ENCODE measurements at regions not wholly inside any gene's neighbourhood (a gene's known extent, or its start where the extent isn't known, plus 50 kb on each side); places are given as distances from the start of the nearest gene placed in this dataset.
"Not testable (repeated sequence)": the region's sequence is repeated elsewhere in the genome, so short reads cannot be mapped to it uniquely, and the experiment has no call there.

DNA sequence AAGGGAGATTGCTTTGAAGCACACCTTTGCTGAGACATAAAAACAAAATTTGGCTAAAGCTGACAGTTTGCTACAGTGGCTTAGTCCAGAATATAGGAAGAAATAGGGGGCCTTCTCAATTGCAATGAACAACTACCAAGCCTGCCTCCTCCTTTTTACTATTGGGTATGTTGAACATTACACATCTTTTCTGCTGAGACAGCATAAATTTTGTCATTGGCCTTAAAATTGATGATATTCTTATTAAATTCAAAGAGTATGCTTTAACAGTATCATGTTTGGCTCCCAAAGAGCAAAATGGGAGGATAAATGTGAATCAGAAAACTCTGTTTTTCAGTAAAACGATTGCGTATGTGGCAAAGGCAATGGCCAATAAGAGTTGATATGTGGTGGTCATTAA is 721.9 kb upstream of the IGFBP7 start:
- DNase-seq = no peak

DNA sequence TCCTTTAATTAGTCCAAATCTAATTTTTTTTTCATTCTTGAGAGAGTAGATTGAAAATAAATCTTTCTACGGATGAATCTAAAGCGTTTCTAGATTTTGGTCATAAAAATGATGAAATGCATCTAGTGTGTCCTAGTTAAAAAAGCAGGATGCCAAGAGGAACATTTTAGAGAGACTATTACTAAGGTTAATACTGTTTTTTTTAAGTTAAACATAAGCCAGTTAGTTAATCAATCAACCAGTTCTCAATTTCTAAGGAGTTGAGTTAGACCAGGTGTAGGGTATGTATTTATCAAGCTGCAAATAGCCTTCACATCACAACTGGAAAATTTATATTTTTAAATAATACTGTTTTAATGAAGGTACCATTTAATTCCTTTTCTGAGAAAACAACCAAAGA is 679.5 kb upstream of the IGFBP7 start:
- DNase-seq = no peak

DNA sequence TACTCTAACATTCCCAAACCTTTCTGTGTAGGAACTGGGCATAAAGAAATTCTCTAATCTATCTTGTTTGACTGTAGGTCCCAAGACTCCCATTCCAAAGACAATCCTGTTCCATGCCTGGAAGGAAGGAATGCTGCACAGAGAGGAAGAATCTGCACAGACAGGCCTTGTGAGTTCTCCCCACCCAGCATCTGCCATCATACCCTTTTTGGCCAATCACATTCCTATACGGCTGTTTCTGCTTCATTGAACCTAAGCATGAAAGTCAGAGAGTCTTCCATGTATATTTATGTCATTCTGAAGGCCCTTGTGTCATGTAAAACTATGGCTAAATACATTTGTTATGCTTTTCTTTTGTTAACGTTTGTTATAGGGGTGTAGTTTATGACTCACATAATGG is 667.7 kb upstream of the IGFBP7 start:
- DNase-seq = no peak

DNA sequence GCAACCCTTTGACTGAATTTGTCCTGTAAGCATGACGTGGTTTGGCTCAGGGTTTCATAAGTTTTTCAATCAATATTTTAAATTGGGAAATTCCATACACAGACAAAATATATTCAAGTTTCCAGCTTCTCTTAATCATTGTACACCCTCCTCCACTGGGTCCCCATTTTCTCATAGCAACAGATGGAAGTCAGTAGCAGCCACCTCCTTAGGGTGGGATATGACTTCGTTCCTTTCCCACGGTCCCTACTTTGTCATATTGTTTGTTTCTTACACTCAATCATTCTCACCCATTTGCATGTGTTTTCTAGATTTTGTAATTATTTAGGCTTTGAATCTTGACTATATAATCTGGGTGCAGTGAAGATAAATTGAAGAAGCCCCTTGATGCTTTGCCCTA is 664.5 kb upstream of the IGFBP7 start:
- no peak for DNase-seq

DNA sequence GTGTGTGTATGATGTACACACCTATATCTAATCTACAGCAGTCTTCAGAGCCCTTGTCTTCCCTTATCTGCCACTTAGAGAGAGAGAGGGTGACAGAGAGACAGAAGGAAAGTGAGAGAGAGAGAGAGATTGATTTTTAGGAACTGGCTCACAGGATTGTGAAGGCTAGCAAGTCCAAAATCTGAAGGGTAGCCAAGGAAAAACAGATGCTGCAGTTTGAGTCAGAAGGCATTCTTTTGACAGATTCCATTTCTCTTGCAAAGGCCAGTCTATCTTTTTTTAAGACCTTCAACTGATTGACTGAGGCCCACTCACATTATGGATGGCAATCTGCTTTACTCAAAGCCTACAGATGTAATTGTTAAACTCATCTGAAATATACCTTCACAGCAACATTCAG is 664.0 kb upstream of the IGFBP7 start:
- DNase-seq = no peak

DNA sequence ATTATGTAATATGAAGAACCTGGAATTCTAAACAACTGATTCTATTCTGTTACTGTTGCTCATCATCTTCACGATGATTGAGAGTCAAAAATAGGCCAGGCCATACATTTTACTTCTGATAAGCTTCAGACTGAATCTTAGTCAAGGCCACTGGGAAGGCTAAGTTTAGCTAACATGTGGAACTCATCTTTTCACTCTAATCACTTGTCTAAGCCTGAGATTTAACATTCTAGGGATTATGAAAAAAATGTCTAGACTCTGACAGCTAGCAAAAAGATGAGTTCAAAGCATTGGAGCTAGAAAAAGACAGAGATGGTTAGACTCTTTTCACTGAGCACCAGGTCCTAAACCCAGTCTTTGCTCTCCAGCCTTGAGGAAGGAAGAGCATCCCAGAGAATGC is 656.2 kb upstream of the IGFBP7 start:
- no peak for DNase-seq

DNA sequence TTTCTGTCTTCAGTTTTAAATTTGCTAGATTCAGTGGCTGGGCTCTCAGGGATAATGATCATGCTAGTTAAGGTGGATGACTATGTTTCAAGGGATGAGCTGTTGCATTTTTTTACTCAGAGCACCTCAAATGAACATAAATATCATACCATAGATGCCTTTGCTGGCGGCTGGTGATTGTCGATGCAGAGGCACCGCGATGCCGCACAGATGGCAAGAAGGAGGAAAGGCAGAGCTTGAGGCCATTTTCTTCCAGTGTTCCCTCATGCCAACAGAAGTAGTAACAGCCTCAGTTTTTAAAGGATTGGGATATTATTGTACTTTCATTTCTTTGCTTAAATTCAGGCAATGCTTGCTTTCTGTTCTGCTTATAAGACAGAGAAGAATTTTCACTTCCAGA is 654.7 kb upstream of the IGFBP7 start:
- no peak for DNase-seq

DNA sequence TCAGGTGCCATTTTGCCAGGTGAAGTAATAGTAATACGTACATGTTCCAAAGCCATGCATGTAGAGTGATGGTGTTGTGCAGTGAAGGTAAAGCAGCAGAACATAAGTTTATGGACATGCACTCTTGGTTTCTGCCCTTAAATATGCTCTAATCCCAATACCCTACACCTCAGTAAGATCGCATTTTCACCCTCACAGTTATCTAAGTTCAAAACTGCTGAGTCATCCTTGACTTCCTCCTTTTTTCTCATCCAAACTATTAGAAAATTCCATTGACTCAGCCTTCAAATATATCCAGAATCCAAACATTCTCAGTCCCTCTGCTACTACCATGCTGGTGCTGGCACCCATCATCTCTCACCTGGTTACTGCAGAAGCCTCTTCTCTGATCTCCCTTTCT is 652.9 kb upstream of the IGFBP7 start:
- DNase-seq = no peak

DNA sequence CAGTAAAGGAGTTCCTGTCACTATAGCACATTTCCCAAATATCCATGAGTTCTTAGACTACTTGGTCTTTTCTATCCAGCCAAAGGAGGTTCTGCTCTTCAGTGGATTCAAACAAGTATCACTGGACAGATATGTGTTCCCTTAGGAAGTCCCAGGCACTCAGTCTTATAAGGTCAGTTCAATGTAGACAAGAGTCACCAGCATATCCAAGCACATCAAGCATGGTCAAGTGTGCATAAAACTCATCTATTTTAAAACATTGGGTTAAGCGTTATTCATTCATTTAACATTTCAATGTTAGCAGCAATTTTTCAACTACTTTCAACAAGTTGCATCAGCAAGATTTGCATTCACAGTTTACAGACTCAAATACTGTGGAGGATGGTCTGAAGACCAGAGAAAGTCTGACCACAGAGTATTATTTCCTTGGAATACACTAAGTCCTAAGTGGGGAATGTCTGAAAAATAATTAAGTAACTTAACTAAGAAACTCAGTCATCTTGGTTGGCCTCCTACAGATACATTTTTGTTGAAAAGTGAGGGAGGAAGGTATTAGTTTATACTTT is 630.5 kb upstream of the IGFBP7 start:
- no peak for DNase-seq

DNA sequence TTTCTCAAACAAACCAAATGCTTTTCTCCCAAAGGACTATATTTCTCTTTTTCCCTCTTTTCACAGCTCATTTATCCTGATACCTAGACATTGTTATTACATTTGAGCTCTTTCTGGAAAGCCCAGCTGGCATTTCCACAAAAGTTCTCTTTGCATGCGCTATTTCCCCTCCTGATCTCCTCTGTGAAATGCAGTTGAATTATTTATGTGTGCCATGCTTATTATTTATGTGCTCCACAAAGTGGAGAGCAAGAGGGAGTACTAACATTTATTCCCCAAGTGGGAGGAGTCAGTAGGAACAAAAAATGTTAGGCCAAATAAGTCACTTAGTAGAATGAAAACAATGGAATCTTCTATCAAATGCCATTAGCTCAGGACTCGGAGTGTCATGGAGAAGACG is 626.6 kb upstream of the IGFBP7 start:
- no peak for DNase-seq

DNA sequence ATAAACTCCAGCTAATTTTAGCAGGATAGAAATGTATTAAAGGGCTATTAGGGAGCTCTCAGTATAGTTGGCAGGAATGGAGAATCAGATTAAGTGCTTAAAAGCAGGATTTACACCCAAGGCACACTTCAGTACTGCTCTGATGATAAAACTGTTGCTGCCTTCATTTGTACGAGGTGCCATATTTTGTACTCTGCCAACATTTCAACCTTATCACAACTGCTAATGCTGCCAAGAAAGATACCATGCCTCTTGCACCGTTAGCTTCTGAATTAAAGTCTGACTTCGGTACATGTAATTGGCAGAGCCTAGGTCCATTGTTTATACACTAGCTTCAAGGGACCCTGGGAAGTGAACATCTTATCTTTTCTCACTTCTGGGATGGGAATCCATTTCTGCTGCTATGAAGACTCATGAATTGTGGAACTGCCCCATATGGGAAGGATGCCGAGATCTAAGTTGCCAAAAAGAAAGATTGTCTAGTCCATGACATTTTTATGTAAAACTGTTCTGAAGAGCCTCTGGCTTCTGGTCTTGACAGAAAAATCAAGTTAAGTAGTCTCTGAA is 624.0 kb upstream of the IGFBP7 start:
- DNase-seq = no peak

DNA sequence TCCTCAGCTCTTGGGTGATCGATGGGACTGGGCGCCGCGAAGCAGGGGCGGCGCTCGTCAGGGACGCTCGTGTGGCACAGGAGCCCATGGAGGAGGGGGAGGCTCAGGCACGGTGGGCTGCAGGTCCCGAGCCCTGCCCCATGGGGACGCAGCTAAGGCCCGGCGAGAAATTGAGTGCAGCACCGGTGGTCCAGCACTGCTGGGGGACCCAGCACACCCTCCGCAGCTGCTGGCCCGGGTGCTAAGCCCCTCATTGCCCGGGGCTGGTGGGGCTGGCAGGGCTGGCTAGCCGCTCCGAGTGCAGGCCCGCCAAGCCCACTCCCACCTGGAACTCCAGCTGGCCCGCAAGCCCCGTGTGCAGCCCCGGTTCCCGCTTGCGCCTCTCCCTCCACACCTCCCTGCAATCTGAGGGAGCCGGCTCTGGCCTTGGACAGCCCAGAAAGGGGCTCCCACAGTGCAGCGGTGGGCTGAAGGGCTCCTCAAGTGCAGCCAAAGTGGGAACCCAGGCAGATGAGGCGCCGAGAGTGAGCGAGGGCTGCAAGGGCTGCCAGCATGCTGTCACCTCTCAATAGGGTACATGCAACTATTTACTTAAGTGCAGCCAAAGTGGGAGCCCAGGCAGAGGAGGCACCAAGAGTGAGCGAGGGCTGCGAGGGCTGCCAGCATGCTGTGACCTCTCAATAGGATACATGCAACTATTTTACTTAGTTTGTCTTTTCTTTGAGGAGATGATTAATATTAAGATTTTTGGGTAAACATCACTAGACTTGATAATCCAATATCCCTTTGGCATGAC is 619.8 kb upstream of the IGFBP7 start:
- DNase-seq = not testable (repeated sequence)

DNA sequence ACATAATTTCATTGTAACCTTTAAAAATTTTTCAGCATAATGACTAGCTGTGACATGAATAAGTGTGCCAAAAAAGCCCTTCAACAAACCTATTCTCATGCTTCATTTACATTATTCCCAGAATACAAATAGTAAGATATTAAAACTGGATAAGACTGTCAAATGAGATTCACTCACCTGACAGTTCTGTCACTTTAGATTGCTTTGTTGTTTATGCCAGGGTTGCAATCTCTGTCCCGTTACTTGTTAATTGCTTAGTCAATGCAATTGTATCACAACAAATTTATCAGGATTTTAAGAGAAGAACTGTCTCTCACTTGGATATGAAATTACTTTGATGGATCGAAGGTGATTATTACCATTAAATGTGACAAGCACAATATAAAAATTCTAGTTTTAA is 616.0 kb upstream of the IGFBP7 start:
- DNase-seq = no peak

DNA sequence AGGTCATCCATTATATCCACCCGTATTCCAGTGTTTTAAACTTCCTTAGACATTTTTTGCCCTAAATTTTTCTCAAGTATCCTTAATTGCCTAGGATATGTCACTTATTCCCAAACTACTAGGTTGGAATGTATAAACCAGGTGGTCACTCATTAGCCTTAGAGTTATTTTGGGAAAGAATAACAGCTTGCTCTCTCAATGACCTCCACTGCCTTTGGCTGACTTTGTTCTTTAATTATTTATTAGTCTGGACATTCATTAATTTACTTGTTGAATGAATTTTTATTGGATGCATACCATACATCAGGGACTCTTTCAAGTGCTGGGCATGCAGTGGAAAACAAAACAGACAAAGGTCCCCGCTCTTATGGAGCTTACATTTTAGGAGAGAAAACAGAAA is 609.3 kb upstream of the IGFBP7 start:
- DNase-seq = no peak

DNA sequence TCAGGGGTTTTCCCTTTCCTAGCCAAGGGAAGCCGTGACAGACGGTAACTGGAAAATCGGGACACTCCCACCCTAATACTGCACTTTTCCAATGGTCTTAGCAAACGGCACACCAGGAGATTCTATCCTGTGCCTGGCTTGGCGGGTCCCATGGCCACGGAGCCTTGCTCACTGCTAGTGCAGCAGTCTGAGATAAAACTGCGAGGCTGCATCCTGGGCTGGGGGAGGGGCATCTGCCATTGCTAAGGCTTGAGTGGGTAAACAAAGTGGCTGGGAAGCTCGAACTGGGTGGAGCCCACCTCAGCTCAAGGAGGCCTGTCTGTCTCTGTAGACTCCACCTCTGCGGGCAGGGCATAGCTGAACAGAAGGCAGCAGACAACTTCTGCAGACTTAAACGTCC is 604.1 kb upstream of the IGFBP7 start:
- not testable (repeated sequence) for DNase-seq

DNA sequence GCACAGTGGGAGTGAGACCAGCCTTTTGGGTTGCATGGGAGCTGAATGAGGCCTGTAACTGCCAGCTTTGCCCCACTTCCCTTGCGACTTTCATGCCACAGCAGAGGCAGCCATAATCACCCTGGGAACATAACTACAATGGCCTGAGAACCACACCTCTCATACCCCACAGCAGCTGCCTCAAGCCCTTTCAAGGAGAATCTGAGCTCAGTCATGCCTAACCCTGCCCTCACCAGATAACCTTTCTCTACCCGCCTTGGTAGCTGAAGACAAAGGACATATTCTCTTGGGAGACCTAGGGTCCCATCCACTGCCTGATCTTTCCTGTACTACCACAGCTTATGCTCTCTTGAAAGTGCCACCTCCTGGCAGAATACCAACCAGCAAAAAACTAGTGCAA is 599.9 kb upstream of the IGFBP7 start:
- DNase-seq = no peak

DNA sequence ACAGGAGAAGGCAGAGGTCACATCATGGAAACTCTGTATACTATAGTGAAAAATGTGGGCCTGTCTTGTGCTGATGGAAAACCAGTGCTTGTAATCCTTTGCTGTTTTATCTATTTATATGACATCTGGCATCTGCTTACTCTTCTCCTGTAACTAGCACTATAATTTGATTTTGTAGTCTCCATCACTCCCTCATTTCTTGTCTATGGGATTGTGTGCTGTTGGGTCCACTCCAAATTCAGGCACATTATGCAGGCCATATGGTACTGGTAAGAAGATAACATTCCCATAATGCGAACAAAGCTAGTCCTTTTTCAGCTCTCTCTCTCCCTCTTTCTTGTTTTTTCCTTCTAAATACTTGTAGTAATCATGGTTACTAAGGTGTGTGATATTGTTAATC is 581.2 kb upstream of the IGFBP7 start:
- no peak for DNase-seq

DNA sequence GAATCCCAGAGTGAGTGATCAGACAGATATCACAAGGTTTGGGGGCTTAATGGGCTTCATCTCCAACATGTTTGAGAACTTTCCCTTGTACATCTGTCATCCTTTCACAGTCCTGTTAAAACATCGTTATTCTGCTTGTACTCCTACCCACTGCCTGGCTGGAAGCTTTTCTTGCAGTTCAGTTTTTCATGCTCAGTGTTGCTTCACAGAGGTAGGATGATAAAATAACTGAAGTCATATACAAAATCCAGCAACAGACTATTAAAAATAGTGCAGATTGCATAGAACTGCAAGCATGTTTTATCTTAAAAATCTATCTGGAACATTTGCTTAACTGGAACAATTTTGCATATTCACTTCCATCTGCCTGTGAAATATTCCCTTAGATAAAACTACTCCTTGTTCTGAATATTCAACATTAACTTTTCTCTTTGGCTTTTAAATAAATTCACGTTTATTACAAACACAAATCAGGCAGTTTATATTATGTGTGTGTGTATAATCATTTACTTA is 579.6 kb upstream of the IGFBP7 start:
- DNase-seq = no peak

DNA sequence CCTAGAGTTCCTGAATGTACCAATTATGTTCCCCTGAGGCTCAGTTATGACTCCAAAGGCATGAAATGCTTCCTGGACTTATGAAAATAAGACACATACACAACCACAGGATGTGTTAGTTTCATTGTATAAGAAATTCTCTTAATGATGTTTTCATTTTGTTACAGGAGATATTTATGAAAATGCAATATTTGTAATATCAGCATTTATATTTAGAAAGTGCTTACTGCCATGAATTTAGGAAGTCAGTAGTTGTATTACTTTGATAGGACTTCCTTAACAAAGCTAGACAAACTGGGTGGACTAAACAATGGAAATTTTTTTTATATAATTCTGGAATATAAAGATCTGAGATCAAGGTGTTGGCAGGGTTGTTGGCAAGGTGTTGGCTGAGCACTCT is 572.1 kb upstream of the IGFBP7 start:
- no peak for DNase-seq

DNA sequence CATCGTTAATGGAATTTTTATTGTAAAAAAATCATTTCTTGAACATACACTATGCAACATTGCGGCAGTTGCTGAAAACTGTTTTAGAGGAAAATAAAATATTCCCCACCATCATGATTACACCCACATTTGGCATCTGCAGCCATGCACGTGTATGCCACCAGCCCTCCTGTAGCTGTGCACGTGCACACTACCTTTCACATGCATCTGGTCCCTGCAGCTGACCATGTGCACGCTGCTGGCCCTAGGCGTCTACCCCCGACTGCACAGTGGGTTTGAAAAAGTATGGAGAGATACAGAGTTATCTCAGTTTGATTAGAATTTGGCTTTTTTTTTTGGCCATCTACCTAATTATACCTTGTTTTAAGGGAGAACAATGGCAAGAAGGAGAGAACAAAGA is 569.8 kb upstream of the IGFBP7 start:
- DNase-seq = no peak

DNA sequence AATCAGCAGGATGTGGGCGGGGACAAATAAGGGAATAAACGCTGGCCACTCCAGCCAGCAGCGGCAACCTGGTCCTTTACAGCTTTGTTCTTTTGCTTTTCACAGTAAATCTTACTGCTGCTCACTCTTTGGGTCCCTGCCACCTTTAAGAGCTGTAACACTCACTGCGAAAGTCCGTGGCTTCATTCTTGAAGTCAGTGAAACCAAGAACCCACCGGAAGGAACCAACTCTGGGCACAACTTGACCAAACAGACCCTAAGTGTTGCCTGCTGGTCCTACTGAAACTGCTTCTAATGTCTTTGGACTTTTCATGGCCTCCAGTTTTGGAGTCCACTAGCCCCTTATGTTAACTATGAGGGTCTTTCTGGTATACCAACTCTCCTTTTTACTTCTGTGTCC is 566.2 kb upstream of the IGFBP7 start:
- no peak for DNase-seq

DNA sequence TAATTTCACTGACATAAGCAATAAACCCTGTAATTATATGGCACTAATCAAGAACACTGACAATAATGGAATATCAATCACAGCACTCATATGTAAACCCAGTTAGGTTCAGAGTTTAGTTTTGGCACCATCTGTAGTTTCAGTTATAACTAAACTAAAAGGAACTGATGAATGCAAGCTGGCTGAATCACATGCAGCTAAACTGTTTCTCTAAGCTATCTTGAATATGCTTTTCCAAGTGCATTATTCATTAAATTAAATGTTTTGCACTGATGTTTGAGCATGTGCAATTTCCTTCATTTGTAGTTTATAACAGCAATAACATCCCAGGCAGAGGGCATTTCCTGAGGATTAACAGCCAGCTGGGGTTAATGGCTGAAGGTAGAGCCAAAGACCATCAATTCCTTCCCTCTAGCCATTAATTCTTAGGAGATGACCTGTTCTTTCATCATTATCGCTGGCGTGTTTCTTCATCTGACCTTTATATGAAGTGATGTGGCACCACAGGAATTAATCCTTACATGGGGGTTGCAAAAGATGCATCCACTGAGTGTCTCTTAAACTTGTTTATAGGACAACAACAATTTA is 562.8 kb upstream of the IGFBP7 start:
- DNase-seq = no peak

DNA sequence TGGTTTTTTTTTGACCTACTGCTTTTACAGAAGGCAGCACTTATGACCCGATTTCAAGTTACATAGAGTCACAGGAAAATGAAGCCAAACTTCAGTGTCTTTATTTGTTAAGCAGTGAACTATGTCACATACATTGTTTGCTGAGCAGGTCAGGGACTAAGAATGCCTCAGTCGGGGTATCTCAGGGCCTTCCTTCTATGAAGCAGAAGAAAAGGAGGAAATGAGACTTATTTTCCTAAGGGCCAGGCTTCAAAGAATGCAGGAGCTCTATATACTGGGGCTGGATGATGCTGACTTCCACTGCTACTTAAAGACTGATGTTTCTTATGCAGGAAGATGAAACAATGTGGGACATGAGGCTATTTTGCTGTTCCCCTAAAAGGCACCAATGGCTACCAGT is 558.4 kb upstream of the IGFBP7 start:
- no peak for DNase-seq

DNA sequence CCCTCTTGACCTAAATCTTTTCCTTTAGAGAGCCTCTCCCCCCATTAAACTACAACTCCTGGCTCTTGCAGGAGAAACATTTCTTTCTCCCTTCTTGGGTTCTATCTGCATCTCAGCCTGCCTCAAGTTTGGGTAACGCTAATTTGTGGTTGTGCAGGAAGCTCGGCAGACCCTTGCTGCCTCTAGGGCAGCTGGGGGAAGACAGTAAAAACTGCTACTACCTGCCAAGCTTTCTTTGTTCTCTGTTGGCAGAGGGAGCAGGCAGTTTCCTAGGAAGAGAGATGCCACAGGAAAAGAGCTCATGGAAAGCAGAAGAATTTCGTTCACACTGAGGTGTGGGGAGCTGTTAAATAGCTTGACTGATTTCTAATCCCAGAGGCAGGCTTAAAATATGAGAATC is 555.6 kb upstream of the IGFBP7 start:
- DNase-seq = no peak

Data from bone marrow (tissue), 2 donors.